ENCODE measurements at regions not wholly inside any gene's neighbourhood (a gene's known extent, or its start where the extent isn't known, plus 50 kb on each side); places are given as distances from the start of the nearest gene placed in this dataset.

DNA sequence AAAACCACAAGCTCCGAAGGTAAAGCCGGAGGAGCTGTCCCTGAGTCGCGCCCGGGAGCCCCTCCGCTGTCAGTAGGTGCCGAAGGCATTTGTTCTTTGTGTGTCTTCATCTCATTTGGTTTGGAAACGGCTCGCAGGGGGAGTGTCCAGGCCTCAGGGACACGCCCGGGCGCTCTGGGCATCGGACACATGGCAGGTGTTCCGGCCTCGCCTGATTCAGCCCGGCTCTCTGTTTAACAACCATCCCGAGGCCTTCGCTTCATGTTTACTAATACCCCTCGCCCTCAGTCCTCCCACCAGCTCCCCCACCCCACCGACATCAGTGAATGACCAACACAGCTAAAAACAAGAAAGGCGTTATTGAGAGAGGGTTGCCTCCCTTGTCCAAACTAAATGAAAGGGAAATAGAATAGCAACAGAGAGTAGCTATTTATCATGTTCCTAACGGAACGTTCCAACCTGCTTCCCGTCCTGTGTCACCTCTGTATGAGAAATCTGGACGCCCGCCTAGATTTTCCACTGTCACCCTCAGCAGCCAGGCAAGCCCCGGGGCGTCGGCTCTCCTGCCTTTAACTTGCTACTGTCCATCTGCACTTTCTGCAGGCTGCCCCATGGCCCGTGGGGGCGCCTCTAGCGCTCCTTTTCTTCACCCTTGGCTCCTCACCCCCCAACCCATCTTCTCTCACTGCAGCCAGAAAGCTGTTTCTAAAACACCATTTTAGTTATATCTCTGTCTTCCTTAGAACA is 73.9 kb downstream of the MYCN start:
- no peak for ATAC-seq

DNA sequence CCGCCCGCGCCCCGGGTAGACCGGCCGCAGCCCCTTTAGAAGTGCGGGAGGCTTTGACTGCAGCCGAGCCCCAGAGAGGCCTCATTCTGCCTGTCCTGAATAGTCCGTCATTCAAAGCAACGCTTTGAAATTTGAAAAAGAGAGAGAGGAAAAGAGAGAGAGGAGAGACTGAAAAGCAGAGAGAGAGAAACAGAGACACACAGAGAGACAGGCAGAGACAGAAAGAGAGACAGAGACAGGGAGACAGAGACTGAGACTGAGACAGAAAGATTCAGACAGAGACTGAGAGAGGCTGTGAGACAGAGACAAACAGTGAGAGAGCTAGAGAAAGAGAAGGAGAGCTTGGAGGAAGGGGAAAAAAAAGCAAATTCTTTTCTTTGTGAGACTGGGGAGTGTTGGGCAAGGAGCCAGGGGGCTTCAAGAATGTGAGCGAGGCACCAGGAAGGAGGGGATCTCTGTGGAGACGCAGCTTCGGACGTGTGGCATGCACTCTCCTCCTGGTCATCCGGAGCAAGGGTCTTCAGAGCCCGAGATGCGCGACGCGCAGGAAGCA is 73.1 kb downstream of the MYCN start:
- TF ChIP-seq GLIS3 (CRISPR knock-in tag; IDR thresholded peaks at IDR 0.05) (no peak), OSR1 (CRISPR knock-in tag; IDR thresholded peaks at IDR 0.05) (no peak), TCF4 (CRISPR knock-in tag; IDR thresholded peaks at IDR 0.05; ENCODE audit: borderline replicate concordance) (no peak), ZC3H10 (CRISPR knock-in tag; IDR thresholded peaks at IDR 0.05) (no peak), ESRRG (CRISPR knock-in tag; IDR thresholded peaks at IDR 0.05) (no peak), PPARA (CRISPR knock-in tag; IDR thresholded peaks at IDR 0.05; ENCODE audit: borderline replicate concordance) (no peak)
- TF ChIP-seq, protein P1, sequence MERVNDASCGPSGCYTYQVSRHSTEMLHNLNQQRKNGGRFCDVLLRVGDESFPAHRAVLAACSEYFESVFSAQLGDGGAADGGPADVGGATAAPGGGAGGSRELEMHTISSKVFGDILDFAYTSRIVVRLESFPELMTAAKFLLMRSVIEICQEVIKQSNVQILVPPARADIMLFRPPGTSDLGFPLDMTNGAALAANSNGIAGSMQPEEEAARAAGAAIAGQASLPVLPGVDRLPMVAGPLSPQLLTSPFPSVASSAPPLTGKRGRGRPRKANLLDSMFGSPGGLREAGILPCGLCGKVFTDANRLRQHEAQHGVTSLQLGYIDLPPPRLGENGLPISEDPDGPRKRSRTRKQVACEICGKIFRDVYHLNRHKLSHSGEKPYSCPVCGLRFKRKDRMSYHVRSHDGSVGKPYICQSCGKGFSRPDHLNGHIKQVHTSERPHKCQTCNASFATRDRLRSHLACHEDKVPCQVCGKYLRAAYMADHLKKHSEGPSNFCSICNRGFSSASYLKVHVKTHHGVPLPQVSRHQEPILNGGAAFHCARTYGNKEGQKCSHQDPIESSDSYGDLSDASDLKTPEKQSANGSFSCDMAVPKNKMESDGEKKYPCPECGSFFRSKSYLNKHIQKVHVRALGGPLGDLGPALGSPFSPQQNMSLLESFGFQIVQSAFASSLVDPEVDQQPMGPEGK (CRISPR knock-in tag; IDR thresholded peaks at IDR 0.05; ENCODE audit: borderline replicate concordance): no peak
- TF ChIP-seq, protein P2, sequence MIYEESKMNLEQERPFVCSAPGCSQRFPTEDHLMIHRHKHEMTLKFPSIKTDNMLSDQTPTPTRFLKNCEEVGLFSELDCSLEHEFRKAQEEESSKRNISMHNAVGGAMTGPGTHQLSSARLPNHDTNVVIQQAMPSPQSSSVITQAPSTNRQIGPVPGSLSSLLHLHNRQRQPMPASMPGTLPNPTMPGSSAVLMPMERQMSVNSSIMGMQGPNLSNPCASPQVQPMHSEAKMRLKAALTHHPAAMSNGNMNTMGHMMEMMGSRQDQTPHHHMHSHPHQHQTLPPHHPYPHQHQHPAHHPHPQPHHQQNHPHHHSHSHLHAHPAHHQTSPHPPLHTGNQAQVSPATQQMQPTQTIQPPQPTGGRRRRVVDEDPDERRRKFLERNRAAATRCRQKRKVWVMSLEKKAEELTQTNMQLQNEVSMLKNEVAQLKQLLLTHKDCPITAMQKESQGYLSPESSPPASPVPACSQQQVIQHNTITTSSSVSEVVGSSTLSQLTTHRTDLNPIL (CRISPR knock-in tag; IDR thresholded peaks at IDR 0.05; ENCODE audit: low read depth): no peak
- TF ChIP-seq, protein P3, sequence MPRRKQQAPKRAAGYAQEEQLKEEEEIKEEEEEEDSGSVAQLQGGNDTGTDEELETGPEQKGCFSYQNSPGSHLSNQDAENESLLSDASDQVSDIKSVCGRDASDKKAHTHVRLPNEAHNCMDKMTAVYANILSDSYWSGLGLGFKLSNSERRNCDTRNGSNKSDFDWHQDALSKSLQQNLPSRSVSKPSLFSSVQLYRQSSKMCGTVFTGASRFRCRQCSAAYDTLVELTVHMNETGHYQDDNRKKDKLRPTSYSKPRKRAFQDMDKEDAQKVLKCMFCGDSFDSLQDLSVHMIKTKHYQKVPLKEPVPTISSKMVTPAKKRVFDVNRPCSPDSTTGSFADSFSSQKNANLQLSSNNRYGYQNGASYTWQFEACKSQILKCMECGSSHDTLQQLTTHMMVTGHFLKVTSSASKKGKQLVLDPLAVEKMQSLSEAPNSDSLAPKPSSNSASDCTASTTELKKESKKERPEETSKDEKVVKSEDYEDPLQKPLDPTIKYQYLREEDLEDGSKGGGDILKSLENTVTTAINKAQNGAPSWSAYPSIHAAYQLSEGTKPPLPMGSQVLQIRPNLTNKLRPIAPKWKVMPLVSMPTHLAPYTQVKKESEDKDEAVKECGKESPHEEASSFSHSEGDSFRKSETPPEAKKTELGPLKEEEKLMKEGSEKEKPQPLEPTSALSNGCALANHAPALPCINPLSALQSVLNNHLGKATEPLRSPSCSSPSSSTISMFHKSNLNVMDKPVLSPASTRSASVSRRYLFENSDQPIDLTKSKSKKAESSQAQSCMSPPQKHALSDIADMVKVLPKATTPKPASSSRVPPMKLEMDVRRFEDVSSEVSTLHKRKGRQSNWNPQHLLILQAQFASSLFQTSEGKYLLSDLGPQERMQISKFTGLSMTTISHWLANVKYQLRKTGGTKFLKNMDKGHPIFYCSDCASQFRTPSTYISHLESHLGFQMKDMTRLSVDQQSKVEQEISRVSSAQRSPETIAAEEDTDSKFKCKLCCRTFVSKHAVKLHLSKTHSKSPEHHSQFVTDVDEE (CRISPR knock-in tag; IDR thresholded peaks at IDR 0.05): no peak
- no peak for ATAC-seq

More for the DNA sequence above, 73.9 kb downstream of the MYCN start:
- TF ChIP-seq CSDC2 (CRISPR knock-in tag; IDR thresholded peaks at IDR 0.05): no peak
- no peak for TF ChIP-seq ZFP30 (CRISPR knock-in tag; IDR thresholded peaks at IDR 0.05)
- no peak for TF ChIP-seq GLIS3 (CRISPR knock-in tag; IDR thresholded peaks at IDR 0.05)
- TF ChIP-seq ZFP3 (CRISPR knock-in tag; IDR thresholded peaks at IDR 0.05): no peak
- TF ChIP-seq, protein P3 (CRISPR knock-in tag; IDR thresholded peaks at IDR 0.05): no peak
- TF ChIP-seq, protein P2 (CRISPR knock-in tag; IDR thresholded peaks at IDR 0.05; ENCODE audit: low read depth): no peak
- TF ChIP-seq ESRRG (CRISPR knock-in tag; IDR thresholded peaks at IDR 0.05): no peak
- TF ChIP-seq OSR1 (CRISPR knock-in tag; IDR thresholded peaks at IDR 0.05): no peak
- TF ChIP-seq ZNF70 (CRISPR knock-in tag; IDR thresholded peaks at IDR 0.05): no peak

DNA sequence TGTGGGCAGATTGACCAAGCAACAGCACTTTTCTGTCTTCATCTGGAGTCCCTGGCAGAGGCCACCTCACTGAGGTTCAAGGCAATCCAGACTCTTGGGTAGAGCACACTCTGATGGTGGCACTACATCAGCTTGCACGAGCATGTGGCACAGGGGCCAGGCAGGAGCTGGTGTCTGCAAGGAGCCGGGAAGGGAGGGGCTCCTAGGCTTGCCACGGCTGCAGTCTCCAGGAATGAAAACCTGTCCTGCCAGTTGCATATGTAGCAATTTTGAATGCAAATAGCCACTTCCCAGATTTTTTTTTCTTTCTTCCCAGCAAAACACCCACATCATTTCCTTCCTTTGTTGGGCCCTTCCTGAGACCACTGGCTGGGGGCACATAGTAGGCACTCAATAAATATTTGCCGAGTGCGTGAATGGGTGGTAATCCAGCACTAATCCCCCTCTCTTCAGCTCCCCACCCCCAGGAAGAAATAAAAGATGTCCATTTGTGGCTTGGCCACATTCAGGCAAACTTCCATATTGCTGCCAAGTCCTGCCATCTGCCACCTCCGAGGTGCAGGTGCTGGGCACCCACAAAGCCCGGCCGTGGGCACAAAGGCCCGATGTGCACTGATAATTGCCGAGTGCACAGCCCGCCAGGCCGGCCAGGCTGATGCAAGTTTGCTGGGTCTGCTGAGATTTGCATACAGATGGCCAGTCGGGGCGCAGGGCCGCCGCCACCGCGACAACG is 72.4 kb downstream of the MYCN start:
- TF ChIP-seq, protein P2 (CRISPR knock-in tag; IDR thresholded peaks at IDR 0.05; ENCODE audit: low read depth): no peak
- TF ChIP-seq, protein P4, sequence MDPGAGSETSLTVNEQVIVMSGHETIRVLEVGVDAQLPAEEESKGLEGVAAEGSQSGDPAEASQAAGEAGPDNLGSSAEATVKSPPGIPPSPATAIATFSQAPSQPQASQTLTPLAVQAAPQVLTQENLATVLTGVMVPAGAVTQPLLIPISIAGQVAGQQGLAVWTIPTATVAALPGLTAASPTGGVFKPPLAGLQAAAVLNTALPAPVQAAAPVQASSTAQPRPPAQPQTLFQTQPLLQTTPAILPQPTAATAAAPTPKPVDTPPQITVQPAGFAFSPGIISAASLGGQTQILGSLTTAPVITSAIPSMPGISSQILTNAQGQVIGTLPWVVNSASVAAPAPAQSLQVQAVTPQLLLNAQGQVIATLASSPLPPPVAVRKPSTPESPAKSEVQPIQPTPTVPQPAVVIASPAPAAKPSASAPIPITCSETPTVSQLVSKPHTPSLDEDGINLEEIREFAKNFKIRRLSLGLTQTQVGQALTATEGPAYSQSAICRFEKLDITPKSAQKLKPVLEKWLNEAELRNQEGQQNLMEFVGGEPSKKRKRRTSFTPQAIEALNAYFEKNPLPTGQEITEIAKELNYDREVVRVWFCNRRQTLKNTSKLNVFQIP (CRISPR knock-in tag; IDR thresholded peaks at IDR 0.05; ENCODE audit: borderline replicate concordance, low read depth): no peak
- no peak for TF ChIP-seq TOX (CRISPR knock-in tag; IDR thresholded peaks at IDR 0.05; ENCODE audit: borderline replicate concordance)
- TF ChIP-seq ARNTL (CRISPR knock-in tag; IDR thresholded peaks at IDR 0.05; ENCODE audit: borderline replicate concordance, low read depth): no peak
- TF ChIP-seq ESRRG (CRISPR knock-in tag; IDR thresholded peaks at IDR 0.05): no peak
- no peak for TF ChIP-seq ZFP3 (CRISPR knock-in tag; IDR thresholded peaks at IDR 0.05)
- TF ChIP-seq ZFP30 (CRISPR knock-in tag; IDR thresholded peaks at IDR 0.05): no peak
- TF ChIP-seq GLIS3 (CRISPR knock-in tag; IDR thresholded peaks at IDR 0.05): no peak
- no peak for ATAC-seq
